IPS DF 6.9 (cell line): ENCODE measurements at regions not wholly inside any gene's neighbourhood (a gene's known extent, or its start where the extent isn't known, plus 50 kb on each side); places are given as distances from the start of the nearest gene placed in this dataset.

Experiments
- DNase-seq: peaks from one replicate; pipeline ENCODE4 v3.0.0-alpha.2; 2013; ENCODE audit warnings: low read depth, low spot score
- H3K27ac ChIP-seq: one replicate; pipeline ENCODE4 v1.5.1; 2013; ENCODE audit warnings: low read length, control low read depth
- H3K27me3 ChIP-seq: 2 replicates; pipeline ENCODE4 v1.6.1; 2013; ENCODE audit warnings: mild to moderate bottlenecking, low read length; ENCODE audit not compliant: control insufficient read depth, insufficient read depth
- H3K36me3 ChIP-seq: 2 replicates; pipeline ENCODE4 v1.6.1; 2013; ENCODE audit warnings: low read length; ENCODE audit not compliant: control insufficient read depth, insufficient read depth
- H3K4me1 ChIP-seq: 2 replicates; pipeline ENCODE4 v1.6.1; 2013; ENCODE audit warnings: low read length; ENCODE audit not compliant: control insufficient read depth, insufficient read depth
- H3K4me3 ChIP-seq: 2 replicates; pipeline ENCODE4 v1.5.1; 2013; ENCODE audit warnings: mild to moderate bottlenecking, low read length
- H3K9me3 ChIP-seq: 2 replicates; pipeline ENCODE4 v1.6.1; 2013; ENCODE audit warnings: low read length, inconsistent platforms; ENCODE audit not compliant: control insufficient read depth, insufficient read depth
- WGBS: extraction: QIAGEN DNeasy Blood & Tissue Kit; methylation state at CpG from one replicate; pipeline ENCODE4 v1.1.7; 2013; ENCODE audit warnings: mixed read lengths, missing lambda C conversion rate; ENCODE audit not compliant: insufficient read length, insufficient coverage; 5-methylcytosine and 5-hydroxymethylcytosine counted together

DNA sequence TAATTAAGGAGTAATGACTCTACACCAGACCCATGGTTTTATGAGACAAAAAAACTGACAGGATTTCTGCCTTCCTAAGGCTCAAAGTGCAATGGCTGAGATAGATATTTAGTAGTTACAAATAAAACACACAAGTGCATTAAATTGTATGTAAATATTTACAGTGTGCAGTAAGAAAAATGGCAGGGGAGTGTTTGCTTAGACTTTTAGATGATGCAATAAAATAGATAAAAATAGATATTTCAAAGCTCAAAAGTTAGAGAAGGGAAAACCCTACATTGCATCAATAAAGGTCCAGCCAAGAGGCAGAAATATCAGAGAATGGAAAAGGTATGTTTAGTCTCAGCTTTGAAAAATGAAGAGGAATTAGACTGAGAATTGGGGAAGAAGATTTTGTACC, 226.3 kb upstream of the FGGY start:
- H3K4me1 ChIP-seq = peaks cover 4% of the 10 kb centered on the region
- no peaks in the 10 kb centered on the region for H3K27me3 ChIP-seq
- no peaks in the 10 kb centered on the region for H3K36me3 ChIP-seq
- no peak overlapping the region for H3K27ac ChIP-seq
- H3K9me3 ChIP-seq = no peaks in the 10 kb centered on the region
- no peak overlapping the region for H3K4me3 ChIP-seq
- DNase-seq = no peak

DNA sequence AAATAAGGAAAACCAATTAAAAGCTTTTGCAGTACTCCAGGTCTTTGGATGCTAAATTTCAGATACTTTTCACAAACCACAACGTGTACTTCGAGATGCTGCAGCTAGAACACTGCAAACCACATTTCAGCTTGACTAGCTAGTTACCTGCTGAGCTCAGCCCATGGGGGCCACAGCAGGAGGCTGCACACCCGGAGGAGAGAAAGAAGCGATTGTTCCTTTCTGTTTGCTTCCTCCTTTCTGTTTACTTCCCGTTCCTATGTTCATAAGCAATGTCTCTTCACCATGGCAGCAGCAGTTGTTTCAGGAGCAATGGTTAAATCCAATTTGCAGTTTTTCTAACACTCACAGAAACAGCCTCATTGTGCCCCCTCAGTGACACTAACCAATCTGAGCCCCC, 225.6 kb upstream of the FGGY start:
- no peaks in the 10 kb centered on the region for H3K9me3 ChIP-seq
- H3K27me3 ChIP-seq = no peaks in the 10 kb centered on the region
- WGBS = no CpG with 5 or more reads among the region's 5 CpGs
- no peak for DNase-seq
- no peak overlapping the region for H3K27ac ChIP-seq
- H3K4me1 ChIP-seq = peaks cover 4% of the 10 kb centered on the region
- no peaks in the 10 kb centered on the region for H3K36me3 ChIP-seq
- H3K4me3 ChIP-seq = no peak overlapping the region

DNA sequence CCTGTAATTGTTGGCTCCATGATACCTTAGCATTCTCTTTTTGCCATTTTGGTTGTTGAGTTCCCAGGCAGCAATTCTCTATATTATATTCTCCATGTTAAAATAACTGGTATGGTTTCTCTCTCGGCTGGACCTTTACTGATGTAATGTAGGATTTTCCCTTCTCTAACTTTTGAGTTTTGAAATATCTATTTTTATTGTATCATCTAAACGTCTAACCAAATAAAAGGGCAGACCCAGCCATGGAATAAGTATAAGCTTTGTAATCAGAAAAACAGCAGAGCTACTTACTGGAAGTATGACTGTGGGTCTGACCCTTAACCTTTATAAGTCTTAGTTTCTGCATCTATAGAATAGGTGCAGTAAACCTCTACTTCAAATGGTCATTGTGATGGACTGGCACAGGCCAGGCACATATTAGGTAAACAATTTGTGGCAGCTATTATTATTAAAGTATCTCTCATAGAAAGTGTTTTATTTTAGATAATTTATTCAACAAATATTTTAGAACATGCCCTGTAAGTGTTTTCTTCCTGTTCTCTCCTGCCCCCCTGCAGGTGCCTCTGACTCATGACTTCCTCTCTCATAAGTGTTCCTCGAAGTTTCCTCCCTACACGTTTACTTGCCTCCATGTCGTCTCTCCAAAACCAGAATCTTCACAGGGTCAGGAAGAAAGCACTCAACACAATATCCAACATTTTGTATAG, 224.9 kb upstream of the FGGY start:
- Histone ChIP-seq H3K9me3 (no peaks in the 10 kb centered on the region), H3K27ac (no peak overlapping the region), H3K4me3 (no peak overlapping the region), H3K4me1 (peaks cover 5% of the 10 kb centered on the region), H3K36me3 (no peaks in the 10 kb centered on the region), H3K27me3 (no peaks in the 10 kb centered on the region)
- no peak for DNase-seq
- WGBS = no CpG with 5 or more reads among the region's 5 CpGs

DNA sequence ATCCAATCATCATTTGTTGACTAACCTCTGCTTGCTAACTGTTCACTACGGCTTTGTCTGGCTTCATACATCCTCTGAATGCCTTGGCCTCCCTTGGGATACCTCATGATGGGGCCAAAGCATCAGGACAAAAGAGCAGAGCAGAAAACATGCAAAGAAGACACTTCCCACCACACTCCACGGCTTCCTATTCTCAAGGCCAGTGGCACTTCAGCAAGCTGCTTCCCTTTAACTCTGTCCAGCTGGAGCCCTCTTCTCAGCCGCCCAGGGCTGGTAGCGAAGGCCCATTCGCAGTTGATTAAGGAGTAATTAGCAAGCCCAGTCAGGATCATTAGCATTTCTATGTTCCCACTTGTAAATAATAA, 224.3 kb upstream of the FGGY start:
- H3K4me3 ChIP-seq = no peak overlapping the region
- WGBS = no CpG with 5 or more reads among the region's 5 CpGs
- H3K27me3 ChIP-seq = no peaks in the 10 kb centered on the region
- peaks cover 6% of the 10 kb centered on the region for H3K4me1 ChIP-seq
- no peak for DNase-seq
- H3K27ac ChIP-seq = no peak overlapping the region
- no peaks in the 10 kb centered on the region for H3K9me3 ChIP-seq
- H3K36me3 ChIP-seq = no peaks in the 10 kb centered on the region

DNA sequence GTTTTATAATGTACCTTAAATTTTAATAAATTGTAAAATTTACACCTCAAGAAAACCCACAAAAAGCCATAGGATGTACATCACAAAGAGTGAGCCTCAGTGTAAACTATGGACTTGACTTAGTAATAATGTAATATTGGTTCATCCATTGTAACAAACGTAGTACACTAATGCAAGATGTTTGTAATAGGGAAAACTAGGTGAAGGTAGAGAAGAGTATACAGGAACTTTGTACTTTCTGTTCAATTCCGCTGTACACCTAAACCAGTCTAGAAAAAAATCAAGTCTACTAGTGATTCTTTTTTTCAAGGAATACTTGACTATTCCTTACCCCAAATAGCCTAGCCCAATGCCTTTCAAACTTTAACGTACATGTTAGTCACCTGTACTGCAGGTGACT, 222.3 kb upstream of the FGGY start:
- H3K4me1 ChIP-seq = peaks cover 10% of the 10 kb centered on the region
- DNase-seq = no peak
- H3K4me3 ChIP-seq = no peak overlapping the region
- no peak overlapping the region for H3K27ac ChIP-seq
- no peaks in the 10 kb centered on the region for H3K36me3 ChIP-seq
- H3K9me3 ChIP-seq = no peaks in the 10 kb centered on the region
- no CpG with 5 or more reads among the region's 3 CpGs for WGBS
- no peaks in the 10 kb centered on the region for H3K27me3 ChIP-seq

DNA sequence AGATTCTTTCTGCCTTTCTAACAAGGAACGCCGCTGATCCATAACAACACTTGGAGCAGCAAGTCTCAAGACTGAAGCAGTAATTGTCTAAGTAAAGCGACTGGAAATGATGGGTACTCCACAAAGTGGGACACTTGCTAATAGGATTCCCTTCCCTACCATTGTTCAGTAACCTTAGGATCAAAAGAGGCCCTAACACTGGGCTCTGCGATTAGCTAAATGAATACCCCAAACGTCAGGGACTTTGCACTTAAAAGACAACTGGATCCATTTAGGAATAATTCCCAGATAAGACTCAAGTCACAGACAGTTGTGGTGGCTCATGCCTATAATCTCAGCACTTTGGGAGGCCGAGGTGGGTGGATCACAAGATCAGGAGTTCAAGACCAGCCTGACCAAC, 221.9 kb upstream of the FGGY start:
- Histone ChIP-seq H3K27ac (no peak overlapping the region), H3K4me1 (peaks cover 10% of the 10 kb centered on the region), H3K9me3 (no peaks in the 10 kb centered on the region), H3K36me3 (no peaks in the 10 kb centered on the region), H3K4me3 (no peak overlapping the region), H3K27me3 (no peaks in the 10 kb centered on the region)
- no CpG with 5 or more reads among the region's 6 CpGs for WGBS
- no peak for DNase-seq

DNA sequence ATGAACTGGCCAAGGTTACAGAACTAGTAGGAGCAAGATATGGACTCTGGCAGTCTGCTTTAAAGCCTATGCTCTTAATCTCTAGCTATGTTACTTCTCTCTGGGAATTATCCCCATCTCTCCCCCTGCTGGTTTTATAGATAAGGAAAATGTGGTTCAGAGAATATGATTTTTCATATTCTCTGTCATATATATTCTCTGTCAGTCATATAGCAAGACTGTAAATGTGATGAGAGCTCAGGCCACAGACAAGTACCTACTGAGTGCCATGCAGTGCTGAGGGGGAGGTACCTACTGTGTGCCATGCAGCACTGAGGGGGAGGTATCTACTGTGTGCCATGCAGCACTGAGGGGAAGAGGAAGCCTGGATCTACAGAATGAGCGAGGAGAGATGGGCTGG, 220.3 kb upstream of the FGGY start:
- Histone ChIP-seq H3K27ac (peak overlapping the region; percentile 100), H3K4me3 (no peak overlapping the region), H3K9me3 (no peaks in the 10 kb centered on the region), H3K4me1 (peaks cover 7% of the 10 kb centered on the region; the same call in 1 of the 2 replicates), H3K27me3 (no peaks in the 10 kb centered on the region), H3K36me3 (no peaks in the 10 kb centered on the region)
- no peak for DNase-seq
- WGBS = no CpG with 5 or more reads among the region's 1 CpG

DNA sequence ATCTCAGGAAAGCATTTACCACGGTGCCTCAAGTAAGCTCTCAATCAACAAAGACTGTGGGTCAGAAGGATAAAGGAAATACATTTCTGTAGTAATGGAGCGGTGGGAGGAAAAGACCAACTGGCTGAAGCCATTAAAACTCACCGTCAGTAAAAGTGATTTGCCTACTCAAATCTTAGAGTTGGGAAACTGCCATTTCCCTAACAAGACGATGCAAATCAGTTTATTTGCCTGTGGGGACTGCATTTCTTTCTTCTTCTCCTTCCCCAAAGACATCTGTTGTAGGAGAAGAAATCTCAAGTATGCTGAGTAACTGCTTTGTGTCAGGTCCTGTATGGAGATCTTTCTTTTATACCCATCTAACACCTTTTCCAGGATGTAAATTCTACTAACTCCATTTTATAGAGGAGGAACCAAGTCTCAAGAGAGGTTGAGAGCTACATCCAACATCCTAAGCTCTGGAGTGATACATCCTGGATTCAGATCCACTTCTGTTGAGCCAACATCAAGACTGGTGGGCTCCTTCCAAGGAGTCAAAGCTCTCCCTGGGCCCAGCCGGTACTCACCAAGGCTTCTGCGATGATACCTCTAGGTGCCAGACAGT, 219.3 kb upstream of the FGGY start:
- H3K4me1 ChIP-seq = peaks cover 7% of the 10 kb centered on the region; the same call in 1 of the 2 replicates
- no peak overlapping the region for H3K4me3 ChIP-seq
- DNase-seq = no peak
- no peaks in the 10 kb centered on the region for H3K27me3 ChIP-seq
- H3K36me3 ChIP-seq = no peaks in the 10 kb centered on the region
- H3K27ac ChIP-seq = peak overlapping the region; percentile 100
- whole genome bisulfite sequencing = no CpG with 5 or more reads among the region's 6 CpGs
- no peaks in the 10 kb centered on the region for H3K9me3 ChIP-seq

DNA sequence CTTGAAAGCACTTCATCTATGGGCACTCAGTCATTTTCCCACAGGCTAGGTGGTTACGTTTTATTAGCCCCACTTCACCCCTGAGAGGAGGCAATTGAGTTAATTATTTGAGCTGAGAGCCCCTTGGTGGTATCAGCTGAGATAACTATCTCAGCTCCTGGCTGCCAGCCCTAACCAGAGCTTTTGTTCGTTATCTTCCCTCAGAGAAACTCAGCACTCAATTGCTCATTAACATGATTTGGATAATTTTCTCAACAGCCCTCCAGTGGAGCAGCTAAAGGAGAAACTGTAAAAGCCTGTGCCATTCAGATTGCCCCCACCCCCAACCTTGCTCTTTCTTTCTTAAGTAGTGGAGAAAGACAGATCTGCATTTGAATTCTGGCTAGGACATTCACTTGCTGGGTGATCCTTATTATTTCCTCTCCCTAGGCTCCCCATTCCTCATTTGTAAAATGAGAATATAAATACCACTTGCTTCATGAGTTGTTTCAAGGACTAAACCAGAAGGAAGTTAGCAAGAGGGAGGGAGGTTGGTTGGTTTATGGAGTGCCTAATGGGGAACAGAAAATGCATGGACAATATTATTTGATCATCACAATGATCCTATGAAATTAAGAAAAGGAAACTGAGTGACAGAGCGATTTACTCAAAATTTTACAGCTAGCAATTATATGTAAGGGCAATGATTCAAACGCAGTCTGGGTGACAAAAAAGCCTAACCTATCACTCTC, 218.7 kb upstream of the FGGY start:
- no CpG with 5 or more reads among the region's 4 CpGs for WGBS
- H3K9me3 ChIP-seq = no peaks in the 10 kb centered on the region
- no peaks in the 10 kb centered on the region for H3K27me3 ChIP-seq
- no peak overlapping the region for H3K4me3 ChIP-seq
- H3K36me3 ChIP-seq = no peaks in the 10 kb centered on the region
- DNase-seq = no peak
- peak overlapping the region; percentile 100 for H3K27ac ChIP-seq
- peaks cover 7% of the 10 kb centered on the region; the same call in 1 of the 2 replicates for H3K4me1 ChIP-seq

DNA sequence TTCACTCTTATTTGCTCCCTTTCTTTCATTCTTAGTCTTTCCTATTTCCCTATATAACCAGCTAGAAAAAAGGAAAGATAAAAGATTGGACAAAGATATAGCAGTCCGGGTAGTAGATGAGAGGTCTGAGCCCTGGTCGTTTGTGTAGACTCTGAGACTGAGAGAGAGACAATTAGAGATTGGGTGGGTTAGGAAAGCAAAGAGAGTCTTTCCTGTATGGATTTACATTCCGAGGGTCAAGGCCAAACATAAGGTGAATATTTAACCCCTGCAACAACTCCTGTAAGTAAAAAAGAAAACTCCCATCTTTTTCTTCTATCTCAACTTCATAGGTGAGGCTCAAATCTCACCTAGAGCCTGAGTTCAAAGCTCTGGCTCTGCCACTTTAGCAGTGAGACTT, 218.0 kb upstream of the FGGY start:
- peak overlapping the region; percentile 74 for H3K27ac ChIP-seq
- H3K36me3 ChIP-seq = no peaks in the 10 kb centered on the region
- H3K4me1 ChIP-seq = peaks cover 7% of the 10 kb centered on the region; the same call in 1 of the 2 replicates
- no CpG with 5 or more reads among the region's 3 CpGs for WGBS
- no peak for DNase-seq
- no peaks in the 10 kb centered on the region for H3K27me3 ChIP-seq
- H3K4me3 ChIP-seq = no peak overlapping the region
- no peaks in the 10 kb centered on the region for H3K9me3 ChIP-seq
